PC-3 (cell line): ENCODE measurements at regions not wholly inside any gene's neighbourhood (a gene's known extent, or its start where the extent isn't known, plus 50 kb on each side); places are given as distances from the start of the nearest gene placed in this dataset.

Experiments
- EZH2 ChIP-seq: fragments of 300-600 bp; sonication (generic); IDR thresholded peaks from one replicate; pipeline ENCODE4 v1.6.1; 2017; ENCODE audit warnings: antibody characterized with exemption, mild to moderate bottlenecking, low read length; ENCODE audit not compliant: unreplicated experiment
- EZH2phosphoT487 ChIP-seq: fragments of 300-600 bp; sonication (generic); IDR thresholded peaks from 2 replicates; pipeline ENCODE4 v1.6.1; 2018; ENCODE audit warnings: mild to moderate bottlenecking, antibody characterized with exemption, low read length, borderline replicate concordance
- TF ChIP-seq, protein P1 (sequence below): fragments of 300-600 bp; sonication (generic); conservative IDR thresholded peaks from 2 replicates; pipeline ENCODE4 v1.5.1; 2017; ENCODE audit warnings: antibody characterized with exemption, low read depth, mild to moderate bottlenecking, low read length

DNA sequence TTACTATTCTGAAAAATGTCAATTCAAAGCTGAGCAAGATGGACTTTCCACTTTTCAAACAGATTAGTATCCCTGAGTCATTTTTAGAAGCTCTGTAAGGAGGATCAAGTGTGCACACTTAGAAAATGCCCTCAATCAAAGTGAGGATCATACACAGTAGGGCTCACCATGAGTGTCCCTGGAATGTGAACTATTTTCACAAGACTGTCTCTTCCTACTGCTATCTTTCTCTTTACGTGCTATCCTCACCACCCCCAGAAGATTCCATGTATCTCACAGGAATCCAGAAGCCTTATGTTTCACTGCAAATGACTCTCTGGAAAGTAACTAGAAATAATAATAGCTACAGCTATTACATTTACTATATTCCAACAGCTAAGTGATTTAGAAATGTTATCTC, 349.9 kb upstream of the TGFBR2 start:
- TF ChIP-seq EZH2 = no peak
- TF ChIP-seq, protein P1, sequence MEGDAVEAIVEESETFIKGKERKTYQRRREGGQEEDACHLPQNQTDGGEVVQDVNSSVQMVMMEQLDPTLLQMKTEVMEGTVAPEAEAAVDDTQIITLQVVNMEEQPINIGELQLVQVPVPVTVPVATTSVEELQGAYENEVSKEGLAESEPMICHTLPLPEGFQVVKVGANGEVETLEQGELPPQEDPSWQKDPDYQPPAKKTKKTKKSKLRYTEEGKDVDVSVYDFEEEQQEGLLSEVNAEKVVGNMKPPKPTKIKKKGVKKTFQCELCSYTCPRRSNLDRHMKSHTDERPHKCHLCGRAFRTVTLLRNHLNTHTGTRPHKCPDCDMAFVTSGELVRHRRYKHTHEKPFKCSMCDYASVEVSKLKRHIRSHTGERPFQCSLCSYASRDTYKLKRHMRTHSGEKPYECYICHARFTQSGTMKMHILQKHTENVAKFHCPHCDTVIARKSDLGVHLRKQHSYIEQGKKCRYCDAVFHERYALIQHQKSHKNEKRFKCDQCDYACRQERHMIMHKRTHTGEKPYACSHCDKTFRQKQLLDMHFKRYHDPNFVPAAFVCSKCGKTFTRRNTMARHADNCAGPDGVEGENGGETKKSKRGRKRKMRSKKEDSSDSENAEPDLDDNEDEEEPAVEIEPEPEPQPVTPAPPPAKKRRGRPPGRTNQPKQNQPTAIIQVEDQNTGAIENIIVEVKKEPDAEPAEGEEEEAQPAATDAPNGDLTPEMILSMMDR = no peak
- TF ChIP-seq EZH2phosphoT487 = no peak
